ENCODE measurements at regions not wholly inside any gene's neighbourhood (a gene's known extent, or its start where the extent isn't known, plus 50 kb on each side); places are given as distances from the start of the nearest gene placed in this dataset.

DNA sequence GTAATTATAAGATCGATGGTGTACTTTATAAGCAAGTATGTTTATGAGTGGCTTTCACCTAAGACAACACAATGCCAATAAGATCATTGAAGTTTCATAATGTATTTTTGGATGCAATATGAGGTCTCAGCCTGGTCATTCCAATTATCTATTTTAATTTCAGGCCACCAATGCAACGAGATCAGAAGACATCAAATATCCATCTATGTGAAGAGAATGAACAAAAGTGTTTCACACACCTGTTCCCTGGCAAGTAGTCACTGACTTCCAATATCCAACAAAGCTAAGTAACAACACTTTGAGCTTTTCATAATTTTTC lies 53.6 kb upstream of the TMCO5A start:
- DNase-seq: no peak

DNA sequence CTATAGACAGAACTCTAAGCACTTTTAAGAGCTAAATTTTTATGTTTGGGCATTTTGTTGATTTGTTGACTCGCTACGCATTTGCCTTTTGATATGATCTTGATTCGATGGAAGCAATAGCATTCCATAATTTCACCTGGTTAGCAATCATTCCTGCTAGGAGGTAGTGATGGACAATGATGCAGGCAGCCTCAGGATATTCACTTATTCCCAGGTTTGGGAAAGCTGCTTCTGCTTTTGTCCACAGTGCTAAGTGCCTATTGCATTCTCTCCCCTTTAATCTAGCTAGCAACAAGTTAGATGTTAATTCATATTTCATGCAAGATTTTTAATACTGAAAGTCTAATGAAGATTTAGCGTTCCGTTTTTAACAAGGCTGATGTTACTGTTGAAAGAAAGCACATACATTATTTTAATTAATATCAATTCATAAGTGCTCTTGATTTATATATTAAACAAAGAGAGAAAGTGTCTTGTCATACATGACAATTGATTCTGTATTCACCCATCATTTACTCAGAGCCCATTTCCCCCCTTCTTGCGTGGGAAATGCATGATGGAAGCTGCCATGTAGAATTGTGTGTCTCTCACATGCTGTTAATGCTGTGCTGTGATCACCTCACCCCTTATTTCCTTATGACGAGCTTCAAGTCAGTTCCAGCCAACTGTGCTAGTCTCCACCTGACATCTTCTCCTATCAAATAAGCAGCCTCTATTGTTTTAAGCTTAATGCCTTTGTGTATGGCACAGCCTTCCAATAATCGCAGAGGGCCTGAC lies 53.0 kb upstream of the TMCO5A start:
- no peak for DNase-seq

DNA sequence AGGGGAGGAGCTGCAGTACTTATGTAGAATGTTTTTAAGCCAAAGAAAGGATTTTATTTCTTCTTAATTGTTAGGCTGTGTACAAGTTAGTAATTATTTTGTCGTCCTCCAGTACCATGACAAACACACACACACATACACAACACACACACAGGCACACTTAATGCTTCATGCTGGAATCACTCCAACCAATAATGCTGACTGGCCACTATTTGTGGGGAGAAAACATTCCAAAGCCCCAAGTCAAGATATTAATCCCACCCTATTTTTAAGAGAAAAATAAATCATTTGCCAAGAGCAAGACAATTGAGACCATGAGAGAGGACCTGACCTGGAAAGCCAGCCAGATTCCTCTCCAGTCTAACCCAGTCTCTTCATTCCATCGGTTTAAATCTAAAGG lies 51.8 kb upstream of the TMCO5A start:
- DNase-seq: no peak
